PC-9 (cell line): ENCODE measurements at regions not wholly inside any gene's neighbourhood (a gene's known extent, or its start where the extent isn't known, plus 50 kb on each side); places are given as distances from the start of the nearest gene placed in this dataset.

Experiments used
- CTCF ChIP-seq: fragments of 200-600 bp; sonication (generic); conservative IDR thresholded peaks from 2 replicates; pipeline ENCODE4 v1.6.1; 2017; ENCODE audit warnings: mixed run types, antibody characterized with exemption, mild to moderate bottlenecking, moderate library complexity
- EZH2 ChIP-seq: fragments of 200-600 bp; sonication (generic); IDR thresholded peaks from 2 replicates; pipeline ENCODE4 v1.8.0; 2017; ENCODE audit warnings: antibody characterized with exemption, low read depth

GRCh38 chr13:86608701-86609100 is 809.5 kb upstream of the SLITRK6 start:
- no peak for TF ChIP-seq CTCF
- no peak for TF ChIP-seq EZH2
